HG03342 (cell line): ENCODE measurements at regions not wholly inside any gene's neighbourhood (a gene's known extent, or its start where the extent isn't known, plus 50 kb on each side); places are given as distances from the start of the nearest gene placed in this dataset.

Experiments used
- ATAC-seq: cut with Tn5 transposase; IDR thresholded peaks from one replicate; pipeline ENCODE4 v1.9.1; 2021; ENCODE audit warnings: mild to moderate bottlenecking, moderate library complexity; ENCODE audit not compliant: unreplicated experiment

DNA sequence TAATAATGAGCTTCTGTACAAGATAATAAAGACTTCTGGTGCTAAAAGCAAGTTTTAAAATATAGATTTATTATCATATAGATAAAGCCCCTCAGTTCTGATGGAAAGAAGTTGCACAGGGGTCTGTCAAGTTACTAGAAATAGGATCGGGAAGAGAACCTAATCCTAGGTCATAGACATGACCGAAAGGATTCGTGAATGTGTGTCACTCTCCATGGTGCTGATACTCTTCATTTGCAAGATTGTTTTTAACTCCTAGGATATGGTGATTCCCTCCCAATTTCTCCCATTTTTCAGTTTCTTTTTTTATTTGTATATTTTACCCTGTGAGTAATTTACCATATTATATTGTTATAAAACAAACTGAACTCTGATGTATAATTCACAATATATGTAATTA is 58.9 kb upstream of the CTNNA2 start:
- no peak for ATAC-seq

DNA sequence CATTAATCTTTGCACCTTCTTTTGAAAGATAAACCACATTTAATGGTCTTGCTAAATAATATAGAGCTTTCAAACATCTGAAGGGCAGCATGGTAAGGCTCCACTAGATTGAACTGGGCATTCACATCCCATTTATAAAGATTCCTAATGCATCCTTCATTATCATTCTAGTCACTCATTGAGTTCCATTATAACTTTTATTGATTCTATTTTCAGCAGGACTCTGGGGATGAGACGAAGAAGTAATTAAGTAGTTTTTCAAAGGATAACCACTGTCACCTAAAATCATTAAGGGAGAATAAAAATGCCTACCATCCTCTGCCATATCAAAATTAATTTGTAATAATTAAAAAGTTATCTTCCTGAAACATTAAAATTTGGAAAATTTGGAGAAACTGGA is 60.2 kb upstream of the CTNNA2 start:
- ATAC-seq, result no peak

DNA sequence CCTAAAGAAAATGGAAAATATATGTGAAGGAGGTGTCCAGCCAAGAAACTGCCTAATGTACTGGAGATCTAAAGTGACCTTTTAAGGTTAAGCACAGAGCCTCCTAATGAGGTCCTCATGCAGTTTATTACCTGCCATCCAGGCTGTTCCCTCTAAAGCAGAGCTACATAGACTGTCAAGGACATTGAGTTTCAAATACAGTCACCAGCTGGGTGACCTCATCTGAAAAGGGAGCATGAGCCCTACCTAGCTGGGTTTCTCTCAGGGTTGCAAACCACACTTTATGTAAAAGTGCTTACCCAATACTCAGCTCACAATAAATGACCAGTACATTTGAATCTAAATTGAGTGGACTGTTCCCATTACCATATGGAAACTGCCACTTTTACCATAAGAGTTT is 65.4 kb upstream of the CTNNA2 start:
- no peak for ATAC-seq

DNA sequence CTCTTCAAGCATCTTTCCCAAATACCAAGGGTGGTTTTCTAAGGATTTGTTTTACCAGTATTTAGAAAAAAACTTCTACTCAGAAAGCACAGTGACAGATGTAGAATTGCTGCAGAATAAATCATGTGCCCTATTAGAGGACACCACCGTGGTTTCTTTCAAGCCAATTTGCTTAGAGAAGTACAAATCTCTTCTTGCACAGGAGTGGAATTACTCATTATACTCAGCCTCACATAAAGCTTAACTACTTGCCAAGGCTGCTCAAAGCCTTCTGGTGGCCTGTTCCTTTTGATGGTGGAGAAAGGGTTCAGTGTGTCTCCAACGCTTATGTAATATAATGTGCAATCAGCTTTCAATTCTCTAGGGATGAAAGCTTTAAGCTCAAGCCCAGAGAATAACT is 66.5 kb upstream of the CTNNA2 start:
- no peak for ATAC-seq

DNA sequence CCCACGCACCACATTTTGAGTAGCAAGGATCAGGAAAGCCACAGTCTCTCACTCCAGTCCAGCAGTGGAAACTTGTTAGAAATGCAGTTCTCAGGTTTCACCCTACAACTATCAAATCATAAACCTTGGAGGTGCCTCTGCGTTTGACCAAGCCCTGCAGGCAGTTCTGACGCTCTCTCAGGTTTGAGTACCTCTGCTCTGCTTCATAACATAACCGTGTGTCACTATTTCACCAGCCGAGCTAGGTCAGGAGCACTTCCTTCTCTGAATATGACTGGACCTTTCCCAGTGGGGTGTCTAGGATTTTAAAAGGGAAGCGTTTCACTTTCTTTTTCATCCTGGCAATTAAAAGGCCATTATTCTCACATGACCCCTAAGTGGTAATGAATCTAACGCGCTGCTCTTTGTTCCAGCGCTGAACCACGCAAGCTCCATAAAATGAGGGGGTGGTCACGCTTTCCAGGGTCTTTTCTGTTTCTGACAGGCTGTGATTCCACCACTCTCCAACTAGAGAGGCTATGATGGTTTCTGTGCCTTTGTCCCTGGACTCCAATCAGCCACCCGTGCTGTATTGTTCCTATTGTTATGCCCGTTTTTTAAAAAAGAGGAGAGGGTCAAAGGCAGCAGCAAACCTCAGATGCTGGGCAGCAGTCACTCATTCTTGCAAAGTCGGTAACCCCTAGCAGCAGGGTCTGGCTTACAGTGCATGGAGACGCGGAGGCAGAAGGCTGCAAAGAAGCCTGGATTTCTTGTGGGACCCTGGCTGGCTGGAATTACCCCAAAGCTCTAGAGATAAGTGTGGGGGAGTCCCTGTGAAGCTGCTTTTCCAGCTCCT is 75.2 kb upstream of the CTNNA2 start:
- no peak for ATAC-seq

DNA sequence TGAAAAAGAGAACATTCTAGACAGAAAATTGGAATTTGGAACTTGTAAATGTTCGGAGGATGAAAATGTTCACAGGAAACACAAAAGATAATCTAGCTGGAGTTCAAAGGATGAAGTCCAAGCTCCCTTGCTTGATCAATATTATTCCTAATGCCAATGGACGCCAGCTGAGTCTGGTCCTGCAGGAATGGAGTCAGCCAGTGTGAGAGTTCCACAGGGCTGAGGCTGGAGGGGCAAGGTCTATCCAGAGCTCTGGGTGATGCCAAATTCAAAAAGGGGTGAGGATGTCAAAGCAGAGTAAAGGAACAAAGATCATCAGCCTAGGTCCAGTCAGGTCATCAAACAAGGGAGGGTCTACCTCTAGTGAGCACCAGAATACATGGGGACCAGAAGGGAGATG is 78.5 kb upstream of the CTNNA2 start:
- ATAC-seq, result no peak

DNA sequence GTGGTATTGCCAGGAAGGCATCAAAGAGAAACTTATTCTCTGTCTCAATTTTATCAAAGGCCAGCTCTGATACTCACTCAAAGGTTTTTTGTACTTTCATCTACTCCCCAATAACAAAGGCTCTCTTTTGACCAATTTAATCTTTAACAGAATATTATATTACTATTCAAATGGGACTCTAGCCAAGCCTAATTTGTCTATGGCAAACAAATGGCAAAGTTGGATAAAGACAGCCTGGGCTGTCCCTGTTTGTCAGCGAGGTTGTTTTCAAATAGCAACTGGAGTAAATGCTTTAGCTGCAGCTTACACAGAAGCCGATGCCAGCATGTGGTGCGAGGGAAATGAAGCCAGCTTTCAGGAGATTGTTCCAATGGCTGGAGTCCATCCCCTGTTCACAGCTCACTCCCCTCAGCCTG is 80.1 kb upstream of the CTNNA2 start:
- no peak for ATAC-seq

DNA sequence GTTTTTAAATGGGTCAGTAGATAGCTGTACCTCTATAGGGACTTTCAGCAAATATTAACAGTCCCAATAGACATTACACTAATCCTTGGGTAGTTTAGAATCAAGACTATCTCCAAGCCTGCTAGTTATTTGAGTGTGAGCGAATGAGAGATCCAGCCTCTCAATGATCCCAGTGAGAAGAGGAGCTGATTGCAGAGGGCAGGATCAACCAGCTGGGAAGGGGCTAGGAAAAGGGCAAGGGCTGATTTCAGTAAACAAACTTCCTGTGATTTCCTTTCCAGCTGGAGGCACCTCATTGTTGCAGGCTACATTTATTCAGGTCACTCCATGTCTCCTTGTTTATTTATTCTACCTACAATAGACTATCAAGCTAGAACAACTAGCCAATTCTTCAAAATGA is 84.1 kb upstream of the CTNNA2 start:
- ATAC-seq, result no peak

DNA sequence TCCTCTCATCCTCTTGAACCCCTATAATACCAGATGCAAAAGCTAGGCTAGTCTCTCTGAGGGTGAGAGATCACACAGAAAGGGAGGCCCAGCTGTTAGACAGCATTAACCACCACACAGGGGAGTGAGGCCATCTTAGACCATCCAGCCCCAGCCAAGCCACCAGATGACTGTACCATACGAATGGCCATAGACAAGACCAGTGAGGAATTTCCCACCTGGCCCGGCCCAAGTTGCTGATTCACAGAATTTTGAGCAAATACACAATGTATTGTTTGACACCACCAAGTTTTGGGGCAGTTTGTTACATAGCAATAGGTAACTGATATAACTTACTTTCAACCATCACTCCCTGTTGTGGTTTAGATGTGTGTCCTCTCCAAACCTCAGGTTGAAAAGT is 98.2 kb upstream of the CTNNA2 start:
- no peak for ATAC-seq

DNA sequence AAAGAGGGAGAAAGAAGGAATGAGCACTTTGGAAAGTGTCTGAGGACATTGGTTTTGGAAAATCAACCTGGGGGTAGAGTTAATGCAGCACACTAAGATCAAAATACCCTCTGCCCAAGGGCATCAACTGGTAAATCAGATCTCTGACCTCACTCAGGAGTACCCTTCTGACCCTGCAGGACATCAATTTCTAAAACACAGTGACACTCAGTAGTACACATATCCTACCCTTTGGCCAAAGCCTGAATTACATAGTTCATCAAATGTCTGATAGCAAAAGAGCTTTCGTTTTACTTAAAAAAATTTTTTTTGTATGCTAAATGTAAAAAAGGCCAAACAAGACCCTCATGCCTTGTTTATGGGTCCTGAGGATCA is 118.4 kb upstream of the CTNNA2 start:
- ATAC-seq, result no peak

DNA sequence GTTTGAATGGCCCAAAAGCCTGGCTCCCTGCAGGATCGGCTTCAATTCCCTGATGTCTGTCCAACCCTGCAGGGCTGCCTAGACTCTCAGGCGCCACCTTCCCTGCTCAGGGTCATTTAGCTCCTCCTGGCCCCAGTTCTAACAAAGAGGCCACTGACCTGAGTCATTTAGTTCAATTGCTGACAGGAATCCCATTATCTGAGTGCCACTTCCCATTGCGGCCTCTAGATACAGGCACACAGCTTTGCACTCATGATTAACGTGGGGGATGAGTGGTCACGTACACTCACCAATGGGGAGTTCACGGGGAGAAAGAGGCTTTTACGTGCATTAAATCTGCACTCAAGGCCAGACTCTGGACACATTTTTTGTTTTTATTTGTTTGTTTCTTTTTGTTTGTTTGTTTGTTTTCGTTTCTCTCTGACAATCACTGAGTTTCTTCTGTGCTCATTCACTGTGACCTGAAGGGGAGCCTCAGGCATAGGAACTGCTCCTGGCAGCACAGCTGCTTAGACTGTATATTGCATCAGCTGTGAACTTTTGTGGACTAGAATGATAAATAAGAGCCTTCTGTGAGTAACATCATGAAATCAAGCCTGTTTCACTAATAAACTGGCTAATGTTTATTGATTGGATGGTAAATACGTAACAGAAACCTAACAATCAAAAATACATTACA is 118.9 kb upstream of the CTNNA2 start:
- ATAC-seq, result no peak

DNA sequence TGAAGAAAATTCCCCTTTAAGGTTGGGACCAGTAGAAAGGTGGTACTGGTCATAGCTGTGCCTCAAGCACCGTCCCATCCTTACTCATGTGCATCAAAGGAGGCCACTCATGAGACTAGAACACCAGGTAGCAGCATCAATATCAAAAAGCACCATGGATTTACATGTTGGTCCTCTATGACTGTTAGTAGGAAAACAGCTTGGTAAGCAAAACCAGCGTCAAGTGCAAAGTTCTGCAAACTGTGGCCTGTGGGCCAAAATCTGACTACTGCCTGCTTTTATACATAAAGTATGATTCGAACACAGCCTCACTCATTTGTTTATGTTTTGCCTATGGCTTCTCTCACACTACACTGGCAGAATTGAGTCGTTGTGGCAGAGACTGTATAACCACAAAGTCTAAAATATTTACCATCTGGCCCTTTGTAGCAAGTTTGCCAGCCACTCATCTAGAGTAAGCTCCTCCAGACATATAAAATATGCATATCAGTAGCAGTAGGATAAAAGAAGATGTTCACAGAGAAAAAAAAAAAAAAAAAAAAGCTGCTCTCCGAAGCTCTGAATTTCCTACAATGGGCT is 119.7 kb upstream of the CTNNA2 start:
- ATAC-seq, result no peak

DNA sequence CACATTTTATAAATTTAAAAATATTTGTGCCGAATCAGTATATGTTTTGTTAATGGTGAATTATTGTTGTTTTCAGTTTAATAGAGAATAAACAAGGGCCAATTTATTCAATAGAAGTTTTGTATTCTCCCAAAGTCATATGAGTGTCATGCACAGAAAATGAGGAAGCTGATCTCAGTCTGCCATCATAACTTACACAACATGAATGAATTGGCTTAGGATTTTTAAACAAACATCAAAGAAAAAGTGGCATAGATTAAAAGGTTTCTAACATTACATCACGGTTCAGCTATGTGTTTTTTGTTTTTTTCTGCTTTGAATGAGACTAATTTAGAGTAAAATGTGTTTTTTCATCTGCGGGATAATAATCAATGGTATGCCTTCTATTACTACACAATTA is 123.4 kb upstream of the CTNNA2 start:
- ATAC-seq, result no peak

DNA sequence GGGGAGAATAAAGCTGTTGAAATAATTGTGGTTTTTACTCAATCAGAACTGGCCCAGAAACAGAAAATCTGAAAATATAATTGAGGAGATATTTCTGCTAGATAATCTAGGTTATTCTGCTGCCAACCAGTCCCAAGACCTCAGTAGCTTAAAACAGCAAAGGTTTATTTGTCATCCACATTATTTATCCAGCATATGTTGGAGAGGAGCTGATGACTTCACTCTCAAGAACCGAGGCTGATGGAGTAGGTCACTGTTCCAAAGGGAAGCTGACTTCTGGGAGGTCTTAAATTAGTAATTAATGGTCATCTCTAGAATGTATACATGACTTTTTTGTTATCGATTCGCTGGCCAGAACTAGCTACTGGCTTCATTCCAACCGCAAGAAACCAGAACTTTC is 124.8 kb upstream of the CTNNA2 start:
- no peak for ATAC-seq

DNA sequence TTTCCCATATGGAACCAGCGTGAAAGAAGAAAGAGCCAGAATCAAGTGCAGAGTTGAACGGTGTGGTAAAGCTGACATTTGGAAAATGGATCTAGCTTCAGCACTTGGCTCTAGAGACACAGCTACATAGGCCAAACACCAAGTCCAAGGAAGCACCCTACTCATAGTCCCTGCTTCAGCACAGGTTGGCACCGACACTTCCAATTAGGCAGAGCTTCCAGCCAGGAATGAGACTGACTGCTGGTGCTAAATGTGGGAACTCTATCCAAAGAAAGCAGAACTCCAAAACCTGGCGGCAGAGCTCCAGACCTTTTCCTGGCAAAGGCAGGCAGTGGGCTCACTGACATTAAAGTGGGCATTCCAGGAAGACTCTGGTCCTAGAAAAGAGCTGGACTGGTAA is 125.4 kb upstream of the CTNNA2 start:
- ATAC-seq, result no peak

DNA sequence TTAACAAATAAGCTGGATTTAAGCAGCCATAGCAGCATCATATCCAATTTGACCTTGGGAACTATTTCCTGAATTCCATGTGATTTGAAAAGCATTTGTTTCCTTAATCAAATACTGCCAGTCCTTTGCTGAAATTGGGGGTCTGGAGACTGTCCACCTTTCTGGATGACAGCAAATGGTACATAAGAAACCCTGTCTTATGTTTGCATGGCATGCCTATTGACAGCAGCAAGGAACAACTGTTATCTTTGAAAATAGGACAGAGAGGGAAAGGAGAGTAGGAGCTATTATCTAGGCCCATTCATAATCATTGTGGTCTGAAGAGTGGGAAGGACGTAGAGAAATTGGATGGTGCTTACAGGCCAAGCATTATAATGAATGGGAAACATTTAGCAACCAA is 129.2 kb upstream of the CTNNA2 start:
- ATAC-seq, result no peak

DNA sequence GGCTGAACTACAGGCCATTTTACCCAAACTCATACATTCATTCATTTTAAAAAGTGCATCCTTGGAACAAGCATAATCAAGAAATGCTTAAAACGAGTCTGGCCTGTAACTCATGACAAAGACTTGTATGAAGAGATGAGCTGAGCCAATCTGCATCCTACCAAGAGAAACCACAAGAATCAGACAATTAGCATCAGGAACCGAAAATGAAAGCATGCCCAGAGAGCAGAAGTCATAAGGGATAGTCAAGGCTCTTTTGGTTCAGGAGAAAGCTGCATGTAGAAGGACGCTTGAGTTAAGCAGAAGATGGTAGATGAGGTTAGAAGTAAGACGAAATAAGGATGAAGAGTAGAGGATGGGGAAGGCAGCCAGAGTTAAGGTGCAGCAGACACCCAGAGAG is 137.0 kb upstream of the CTNNA2 start:
- ATAC-seq, result no peak

DNA sequence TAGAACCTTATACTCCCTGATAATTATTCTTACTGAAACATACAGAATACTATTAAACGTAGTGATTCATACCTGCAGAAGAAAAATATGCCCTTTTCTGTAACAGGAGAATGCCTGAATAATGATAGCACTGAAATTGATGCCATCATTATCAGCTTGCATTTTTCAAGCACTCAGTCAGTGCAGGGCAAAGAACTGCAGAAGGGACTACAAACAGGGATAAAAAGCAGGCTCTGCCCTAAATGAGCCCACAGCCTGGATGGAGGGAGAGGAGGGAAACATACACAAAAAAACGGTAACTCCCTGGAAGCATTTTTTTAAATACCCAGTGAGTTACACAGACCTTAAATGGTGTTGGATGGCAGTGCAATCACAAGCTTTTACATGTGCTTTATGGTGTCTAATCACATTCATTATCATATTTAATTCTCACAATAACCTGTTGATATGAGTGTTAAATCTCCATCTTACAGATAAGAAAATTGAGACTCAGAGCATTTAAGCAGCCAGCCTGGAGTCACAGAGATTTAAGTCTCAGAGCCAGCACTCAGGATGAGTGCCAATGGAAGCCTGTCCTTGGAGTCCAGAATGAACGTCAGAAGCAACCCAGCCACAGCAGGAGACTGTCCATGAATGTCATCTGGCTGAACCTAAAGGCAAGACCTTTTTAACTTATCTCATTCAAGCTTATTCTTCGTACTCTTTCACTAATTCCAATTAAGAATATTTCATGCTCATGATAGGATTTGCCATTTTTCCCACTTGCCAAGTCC is 139.3 kb upstream of the CTNNA2 start:
- ATAC-seq, result no peak

DNA sequence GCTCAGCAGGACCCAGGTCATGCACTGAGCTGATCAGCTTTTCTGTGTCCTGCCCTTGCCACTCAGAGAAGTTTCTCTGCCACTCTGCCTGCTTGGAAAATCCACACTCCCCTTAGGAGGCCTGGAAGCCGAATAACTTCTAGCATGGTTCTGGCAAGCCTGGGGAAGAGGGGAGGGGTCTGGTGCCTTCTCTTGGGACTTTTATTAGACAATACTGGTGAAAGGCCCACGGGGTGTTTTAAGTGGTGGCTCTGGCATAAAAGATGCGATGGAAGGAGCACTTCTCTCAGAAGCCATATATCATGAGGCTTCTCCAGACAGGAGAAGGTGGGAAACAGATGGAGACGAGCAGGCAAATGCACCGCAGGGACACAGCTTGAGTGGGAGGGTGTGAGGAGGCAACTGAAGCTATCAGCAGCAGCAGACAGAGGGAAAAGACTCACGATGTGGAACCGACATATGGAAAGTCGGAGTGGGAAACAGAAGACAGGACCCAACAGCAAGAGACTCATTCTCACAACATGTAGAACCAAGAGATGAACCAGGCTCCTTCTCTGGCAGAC is 141.8 kb upstream of the CTNNA2 start:
- ATAC-seq, result no peak

DNA sequence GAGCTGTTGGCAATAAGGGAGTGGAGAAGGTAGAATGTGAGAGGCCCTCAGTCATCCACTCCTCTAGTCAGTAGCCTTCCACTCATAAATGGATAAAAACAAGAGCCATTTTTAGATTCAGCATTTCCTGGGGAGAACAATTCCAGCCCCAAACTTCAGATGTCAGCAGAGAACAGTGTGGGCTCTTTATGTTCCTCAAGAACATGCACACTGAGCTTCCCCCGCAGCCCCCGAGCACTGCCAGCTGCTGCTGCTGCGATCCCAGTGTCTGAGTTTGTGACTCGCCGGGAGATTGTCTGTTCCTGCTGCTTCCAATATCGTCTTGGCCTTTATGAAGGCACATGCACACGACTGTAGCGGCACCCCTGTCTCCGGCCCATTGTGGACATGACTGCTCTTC is 143.7 kb upstream of the CTNNA2 start:
- ATAC-seq, result no peak

DNA sequence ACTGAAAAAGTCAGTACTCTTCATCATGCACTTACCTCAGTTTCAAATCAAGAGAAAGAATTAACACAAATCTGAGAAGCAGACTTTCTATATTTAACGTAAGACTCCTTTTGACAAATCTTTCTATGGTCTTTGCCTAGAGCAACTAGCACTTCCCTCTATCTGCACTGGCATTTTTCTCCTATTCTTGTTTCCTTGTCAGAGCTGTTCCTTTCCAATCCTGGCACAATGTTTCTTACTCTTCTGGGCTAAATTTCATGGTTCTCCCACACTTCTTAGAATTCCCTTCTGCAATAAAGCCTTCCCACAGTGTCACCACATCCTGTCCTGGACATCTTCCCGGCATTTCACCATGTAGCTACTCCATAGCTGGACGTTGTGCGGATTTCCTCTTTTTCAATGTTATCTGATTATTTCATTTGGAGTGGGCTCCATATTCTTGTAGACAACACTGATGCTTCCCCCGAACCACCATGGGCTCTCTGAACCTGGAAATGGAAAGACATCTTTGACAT is 144.7 kb upstream of the CTNNA2 start:
- ATAC-seq, result no peak
